H1 (cell line): ENCODE measurements at regions not wholly inside any gene's neighbourhood (a gene's known extent, or its start where the extent isn't known, plus 50 kb on each side); places are given as distances from the start of the nearest gene placed in this dataset.

Experiments
- CTCF ChIA-PET: fragments of 300-600 bp; sonication (Branson Sonifier 250); formaldehyde crosslinking; loops from one replicate; lab custom pipeline; 2021; ENCODE audit not compliant: partially characterized antibody; lab: Charles Lee
- POLR2A ChIA-PET: fragments of 300-600 bp; sonication (Branson Sonifier 250); formaldehyde crosslinking; loops from one replicate; lab custom pipeline; 2021; ENCODE audit warnings: inconsistent platforms; ENCODE audit not compliant: partially characterized antibody; lab: Charles Lee
- DNase-seq, 2 experiments: peaks; one replicate each; pipeline versions ENCODE4 v3.0.0 to v3.0.0-alpha.2; 2010 to 2022; ENCODE audit warnings: low spot score in 2 of 2, low read depth in 1 of 2, mixed read lengths in 1 of 2
- FAIRE-seq: peaks from 2 replicates; lab custom pipeline; 2011; peaks lifted over from hg19 to GRCh38; lab: Jason Lieb, UNC
- H2AFZ ChIP-seq: 2 replicates; pipeline ENCODE4 v1.8.1; 2012; ENCODE audit warnings: low read length, inconsistent platforms
- H2AK5ac ChIP-seq: 2 replicates; pipeline ENCODE4 v1.6.1; 2013; ENCODE audit warnings: low read depth, low read length
- H2BK120ac ChIP-seq: replicated peaks from 2 replicates; pipeline ENCODE3; 2013; ENCODE audit warnings: low read depth, low read length, inconsistent platforms
- H2BK12ac ChIP-seq: 2 replicates; pipeline ENCODE4 v1.6.1; 2013; ENCODE audit warnings: low read depth, low read length
- H2BK15ac ChIP-seq: 2 replicates; pipeline ENCODE4 v1.6.1; 2013; ENCODE audit warnings: low read length
- H2BK20ac ChIP-seq: 2 replicates; pipeline ENCODE4 v1.6.1; 2013; ENCODE audit warnings: low read length
- H2BK5ac ChIP-seq: 2 replicates; pipeline ENCODE4 v1.6.1; 2013; ENCODE audit warnings: low read depth, low read length
- H3K14ac ChIP-seq: 2 replicates; pipeline ENCODE4 v1.6.1; 2013; ENCODE audit warnings: inconsistent platforms; ENCODE audit not compliant: insufficient read length
- H3K18ac ChIP-seq: 2 replicates; pipeline ENCODE4 v1.6.1; 2013; ENCODE audit warnings: low read length; ENCODE audit errors: extremely low read depth
- H3K23ac ChIP-seq: 2 replicates; pipeline ENCODE4 v1.6.1; 2013; ENCODE audit warnings: inconsistent platforms; ENCODE audit not compliant: insufficient read length
- H3K23me2 ChIP-seq: 2 replicates; pipeline ENCODE4 v1.6.1; 2013; ENCODE audit warnings: low read depth, low read length
- H3K27ac ChIP-seq: 2 replicates; pipeline ENCODE4 v1.6.1; 2011; ENCODE audit warnings: low read depth, low read length, inconsistent platforms
- H3K27me3 ChIP-seq, 4 experiments: replicated peaks in 1 of 4; 1 replicate in 1 of 4; 2 replicates in 3 of 4; pipeline versions ENCODE4 v1.6.1 to v1.8.1; 2011 to 2013; ENCODE audit warnings: low read length in 3 of 4, mild to moderate bottlenecking in 3 of 4, inconsistent platforms in 2 of 4, mixed read lengths in 2 of 4, moderate library complexity in 1 of 4; ENCODE audit not compliant: control insufficient read depth in 3 of 4, insufficient read depth in 3 of 4; ENCODE audit errors: extremely low read depth in 1 of 4
- H3K36me3 ChIP-seq, 4 experiments: 2 replicates each; pipeline versions ENCODE4 v1.6.1 to v1.8.1; 2011 to 2013; ENCODE audit warnings: mild to moderate bottlenecking in 4 of 4, low read length in 3 of 4, moderate library complexity in 2 of 4, control low read depth in 1 of 4, inconsistent platforms in 1 of 4; ENCODE audit not compliant: insufficient read depth in 4 of 4, control insufficient read depth in 2 of 4
- H3K4ac ChIP-seq: replicated peaks from 2 replicates; pipeline ENCODE3; 2013; ENCODE audit warnings: low read length, low read depth, mixed read lengths, inconsistent platforms; ENCODE audit not compliant: insufficient read length
- H3K4me1 ChIP-seq, 4 experiments: replicated peaks in 1 of 4; 1 replicate in 1 of 4; 2 replicates in 3 of 4; pipeline versions ENCODE4 v1.6.1 to v1.8.1; 2011 to 2013; ENCODE audit warnings: low read length in 3 of 4, inconsistent platforms in 2 of 4, mixed read lengths in 1 of 4; ENCODE audit not compliant: insufficient read depth in 4 of 4, control insufficient read depth in 3 of 4
- H3K4me2 ChIP-seq, 2 experiments: 2 replicates each; pipeline versions ENCODE4 v1.6.1 to v1.8.1; 2011 to 2013; ENCODE audit warnings: low read depth in 2 of 2, low read length in 2 of 2, control low read depth in 1 of 2, inconsistent platforms in 1 of 2, mild to moderate bottlenecking in 1 of 2; ENCODE audit not compliant: insufficient read depth in 1 of 2
- H3K4me3 ChIP-seq, 4 experiments: fragments of 200-600, 300-600 bp in 1 of 4; sonication (generic), shearing (Covaris generic), sonication (Bioruptor Twin) in 1 of 4; 2 replicates each; pipeline versions ENCODE4 v1.5.1 to v1.8.1; 2011 to 2016; ENCODE audit warnings: low read length in 4 of 4, low read depth in 3 of 4, control low read depth in 2 of 4, inconsistent platforms in 2 of 4, mild to moderate bottlenecking in 2 of 4, mixed read lengths in 1 of 4, moderate library complexity in 1 of 4; ENCODE audit not compliant: insufficient read depth in 2 of 4; ENCODE audit errors: extremely low read depth in 1 of 4
- H3K56ac ChIP-seq: replicated peaks from 2 replicates; pipeline ENCODE3; 2013; ENCODE audit warnings: low read depth, mild to moderate bottlenecking, mixed read lengths, low read length, inconsistent platforms; ENCODE audit not compliant: insufficient read length
- H3K79me1 ChIP-seq: 2 replicates; pipeline ENCODE4 v1.6.1; 2013; ENCODE audit warnings: low read depth, low read length, control low read depth
- H3K79me2 ChIP-seq, 2 experiments: 2 replicates each; pipeline versions ENCODE4 v1.6.1 to v1.8.1; 2012 to 2013; ENCODE audit warnings: low read length in 2 of 2, mild to moderate bottlenecking in 2 of 2, inconsistent platforms in 1 of 2; ENCODE audit not compliant: insufficient read depth in 2 of 2, control insufficient read depth in 1 of 2
- H3K9ac ChIP-seq, 4 experiments: replicated peaks in 1 of 4; 1 replicate in 1 of 4; 2 replicates in 3 of 4; pipeline versions ENCODE4 v1.6.1 to v1.8.1; 2011 to 2013; ENCODE audit warnings: low read depth in 3 of 4, low read length in 3 of 4, control low read depth in 2 of 4, mild to moderate bottlenecking in 2 of 4, moderate library complexity in 2 of 4, inconsistent platforms in 1 of 4; ENCODE audit errors: extremely low read depth in 1 of 4
- H3K9me3 ChIP-seq, 2 experiments: 2 replicates each; pipeline versions ENCODE4 v1.6.1 to v1.8.1; 2012 to 2013; ENCODE audit warnings: mild to moderate bottlenecking in 2 of 2, moderate library complexity in 2 of 2, control low read depth in 1 of 2, inconsistent platforms in 1 of 2, low read depth in 1 of 2, low read length in 1 of 2, mixed read lengths in 1 of 2; ENCODE audit not compliant: insufficient read depth in 2 of 2
- H4K20me1 ChIP-seq, 2 experiments: replicated peaks in 1 of 2; 2 replicates each; pipeline versions ENCODE3 to v1.8.1; 2011 to 2013; ENCODE audit warnings: inconsistent platforms in 2 of 2, low read length in 2 of 2, mild to moderate bottlenecking in 1 of 2; ENCODE audit not compliant: insufficient read depth in 2 of 2, control insufficient read depth in 1 of 2
- H4K5ac ChIP-seq: 2 replicates; pipeline ENCODE4 v1.6.1; 2013; ENCODE audit warnings: low read length, low read depth, mixed read lengths, inconsistent platforms; ENCODE audit not compliant: insufficient read length
- H4K8ac ChIP-seq: 2 replicates; pipeline ENCODE4 v1.8.0; 2013; ENCODE audit warnings: mild to moderate bottlenecking, moderate library complexity, low read length, inconsistent platforms; ENCODE audit not compliant: insufficient read depth; ENCODE audit errors: extremely low read depth
- H4K91ac ChIP-seq: replicated peaks from 2 replicates; pipeline ENCODE3; 2013; ENCODE audit warnings: low read length, mixed read lengths, inconsistent platforms; ENCODE audit not compliant: insufficient read length
- EGR1 ChIP-seq: IDR thresholded peaks from 2 replicates; pipeline ENCODE4 v1.6.1; 2011; ENCODE audit warnings: low read depth, low read length, borderline replicate concordance
- EP300 ChIP-seq, 2 experiments: IDR thresholded peaks; 1 replicate in 1 of 2; 2 replicates in 1 of 2; pipeline ENCODE4 v1.6.1; 2011 to 2012; ENCODE audit warnings: low read depth in 2 of 2, low read length in 2 of 2, mild to moderate bottlenecking in 2 of 2, borderline replicate concordance in 1 of 2, inconsistent platforms in 1 of 2, moderate library complexity in 1 of 2
- HDAC2 ChIP-seq, 2 experiments: fragments of 300-600 bp in 1 of 2; sonication (generic) in 1 of 2; IDR thresholded peaks; 2 replicates each; pipeline ENCODE4 v1.6.1; 2011 to 2012; ENCODE audit warnings: low read depth in 2 of 2, low read length in 2 of 2, mild to moderate bottlenecking in 2 of 2, moderate library complexity in 2 of 2, borderline replicate concordance in 1 of 2, inconsistent platforms in 1 of 2
- MAFK ChIP-seq: IDR thresholded peaks from 2 replicates; pipeline ENCODE4 v1.6.1; 2012; ENCODE audit warnings: low read depth, mild to moderate bottlenecking, improper control_type of control experiment, low read length
- POLR2AphosphoS5 ChIP-seq: IDR thresholded peaks from 2 replicates; pipeline ENCODE4 v1.6.1; 2011; ENCODE audit warnings: low read depth, low read length
- RAD21 ChIP-seq, 2 experiments: IDR thresholded peaks in 1 of 2; conservative IDR thresholded peaks in 1 of 2; 2 replicates each; pipeline ENCODE4 v1.6.1; 2011; ENCODE audit warnings: low read depth in 2 of 2, low read length in 2 of 2, improper control_type of control experiment in 1 of 2, inconsistent platforms in 1 of 2, mild to moderate bottlenecking in 1 of 2, moderate library complexity in 1 of 2
- SIN3A ChIP-seq, 2 experiments: IDR thresholded peaks in 1 of 2; conservative IDR thresholded peaks in 1 of 2; 2 replicates each; pipeline ENCODE4 v1.6.1; 2011 to 2012; ENCODE audit warnings: low read length in 2 of 2, improper control_type of control experiment in 1 of 2, low read depth in 1 of 2, mild to moderate bottlenecking in 1 of 2
- SP1 ChIP-seq: IDR thresholded peaks from 2 replicates; pipeline ENCODE4 v1.6.1; 2011; ENCODE audit warnings: low read depth, low read length
- TEAD4 ChIP-seq: IDR thresholded peaks from 2 replicates; pipeline ENCODE4 v1.6.1; 2012; ENCODE audit warnings: low read depth, low read length, inconsistent platforms, mixed read lengths
- WGBS, 2 experiments: shearing (Covaris generic) in 1 of 2; methylation state at CpG; one replicate each; pipeline versions ENCODE4 v1.1.6 to v1.1.7; 2013 to 2015; ENCODE audit warnings: low lambda C conversion rate in 2 of 2, mixed read lengths in 2 of 2, inconsistent platforms in 1 of 2, low coverage in 1 of 2, missing lambda C conversion rate in 1 of 2; ENCODE audit not compliant: insufficient replicate concordance in 2 of 2, insufficient coverage in 1 of 2, insufficient read length in 1 of 2; ENCODE audit errors: extremely low coverage in 1 of 2, missing lambda C conversion rate in 1 of 2; 5-methylcytosine and 5-hydroxymethylcytosine counted together

GRCh38 chr9:95754533-95755420 is 120.7 kb upstream of the ERCC6L2 start:
- Histone ChIP-seq H3K18ac (peak overlapping the region; percentile 79; the same call in 1 of the 2 replicates), H3K9me3 (no peaks in the 10 kb centered on the region), H3K79me1 (no peaks in the 10 kb centered on the region), H4K91ac (no peak overlapping the region), H2BK5ac (peak overlapping the region; percentile 48; the same call in 1 of the 2 replicates), H3K4me1 (peaks cover 24 to 47% (median 27%) of the 10 kb centered on the region in 4 experiments), H2AK5ac (peak overlapping the region; percentile 93), H2BK15ac (0 out of 2 replicates have a peak overlapping the region, but pooled peaks have one; percentile 40), H2BK120ac (peak overlapping the region; percentile 10), H3K23ac (no peak overlapping the region), H3K23me2 (no peaks in the 10 kb centered on the region; the same call in 1 of the 2 replicates), H3K36me3 (no peaks in the 10 kb centered on the region), H3K4me2 (peak overlapping the region; percentile 46 to 55), H4K8ac (no peak overlapping the region), H3K9ac (no peak overlapping the region), H3K27me3 (peaks cover 0 to 31% (median 19%) of the 10 kb centered on the region in 4 experiments; a peak in 5 of 7 replicates), H3K4me3 (peak overlapping the region in 2 of 4 experiments; percentile 4 to 39; a peak in 3 of 8 replicates), H2AFZ (no peak overlapping the region), H3K79me2 (no peaks in the 10 kb centered on the region), H2BK20ac (peak overlapping the region; percentile 68), H4K20me1 (no peaks in the 10 kb centered on the region), H4K5ac (no peak overlapping the region), H3K27ac (no peak overlapping the region), H2BK12ac (peak overlapping the region; percentile 86), H3K4ac (no peak overlapping the region), H3K56ac (no peak overlapping the region), H3K14ac (no peak overlapping the region)
- FAIRE-seq (peak; percentile 96), DNase-seq (peak in 1 of 2 experiments; percentile 50)
- WGBS, 2 experiments = 29% methylated on average over 15 of the region's 15 CpGs; no CpG with 5 or more reads in 1 of the 2 experiments
- ChIA-PET POLR2A (interaction anchor here (0.6 to 3.4 kb wide), 5 partner anchors 11 to 659 kb away, joined by 3 to 21 read pairs (median 14); partner anchors contain the start of gene ERCC6L2), CTCF (interaction anchor here (0.6 to 1.8 kb wide), 5 partner anchors 12 to 154 kb away, joined by 3 to 6 read pairs (median 4); no protein-coding TSS in a partner anchor)
- peak; percentile 89 for TF ChIP-seq TEAD4
- no peak for TF ChIP-seq MAFK
- no peak for TF ChIP-seq EGR1
- peak; percentile 44; the same call in 1 of the 2 replicates for TF ChIP-seq SP1
- no peak for TF ChIP-seq HDAC2 (IDR thresholded peaks at IDR 0.05; ENCODE audit: borderline replicate concordance in 1 of 2, low read depth in 2 of 2, low read length in 2 of 2)
- TF ChIP-seq SIN3A (conservative IDR thresholded peaks at IDR 0.05 in 1 of 2, IDR thresholded peaks at IDR 0.05 in 1 of 2; ENCODE audit: low read depth in 1 of 2, low read length in 2 of 2) = peak in 1 of 2 experiments; percentile 89; a peak in 2 of 4 replicates
- TF ChIP-seq RAD21 (IDR thresholded peaks at IDR 0.05 in 1 of 2, conservative IDR thresholded peaks at IDR 0.05 in 1 of 2; ENCODE audit: low read depth in 2 of 2, low read length in 2 of 2) = peak in 1 of 2 experiments; percentile 9; a peak in 1 of 4 replicates
- TF ChIP-seq POLR2AphosphoS5 = peak; percentile 63
- TF ChIP-seq EP300 (IDR thresholded peaks at IDR 0.05; ENCODE audit: borderline replicate concordance in 1 of 2, low read depth in 2 of 2, low read length in 2 of 2) = peak in 1 of 2 experiments; percentile 66; a peak in 1 of 3 replicates
